K562 (cell line): ENCODE measurements at regions not wholly inside any gene's neighbourhood (a gene's known extent, or its start where the extent isn't known, plus 50 kb on each side); places are given as distances from the start of the nearest gene placed in this dataset.

ENCODE experiments used
- ATAC-seq: fragments of 200-7000 bp; cut with Tn5 transposase; 3 replicates; pipeline ENCODE4 v1.9.1; 2020; ENCODE audit warnings: moderate library complexity
- BruUV-seq: library from RNA; stranded (reverse); fragments of 400-500 nt; replicated peaks from 2 replicates; lab custom pipeline; 2021; lab: Mats Ljungman, UMichigan
- CTCF ChIA-PET: fragments of 300-600 bp; formaldehyde crosslinking; extraction: SDS; loops from one replicate; lab custom pipeline; 2021; ENCODE audit warnings: low intra/inter-chr PET ratio; lab: Yijun Ruan, JAX
- POLR2A ChIA-PET: fragments of 300-600, 350-650 bp; sonication (Branson Sonifier 250); formaldehyde crosslinking; extraction: SDS; loops from one replicate; lab custom pipeline; 2021; ENCODE audit warnings: antibody characterized with exemption, inconsistent platforms; lab: Yijun Ruan, JAX
- DNase-seq, 4 experiments: peaks; one replicate each; pipeline versions ENCODE4 v3.0.0 to v3.0.0-alpha.2; 2011 to 2018; ENCODE audit warnings: low spot score in 3 of 4, mixed read lengths in 3 of 4; ENCODE audit errors: extremely low read depth in 1 of 4
- FAIRE-seq: peaks from 2 replicates; lab custom pipeline; 2011; peaks lifted over from hg19 to GRCh38; lab: Jason Lieb, UNC
- H2AFZ ChIP-seq: 2 replicates; pipeline ENCODE4 v1.6.0; 2011; ENCODE audit warnings: low read depth, low read length, control low read depth, inconsistent platforms
- H3K27ac ChIP-seq: fragments of 200-600 bp; 3 replicates; pipeline ENCODE4 v1.8.0; 2011; ENCODE audit warnings: low read depth, mild to moderate bottlenecking, control low read depth, inconsistent platforms, low read length, moderate library complexity, mixed read lengths; ENCODE audit errors: extremely low read depth
- H3K27me3 ChIP-seq, 2 experiments: fragments of 300-600 bp in 1 of 2; 2 replicates in 1 of 2; 3 replicates in 1 of 2; pipeline versions ENCODE4 v1.6.0 to v1.8.0; 2011; ENCODE audit warnings: inconsistent platforms in 2 of 2, low read length in 2 of 2, mild to moderate bottlenecking in 1 of 2, mixed read lengths in 1 of 2, moderate library complexity in 1 of 2; ENCODE audit not compliant: control insufficient read depth in 2 of 2, insufficient read depth in 2 of 2
- H3K36me3 ChIP-seq: fragments of 300-600 bp; 3 replicates; pipeline ENCODE4 v1.8.0; 2011; ENCODE audit warnings: mild to moderate bottlenecking, low read length, inconsistent platforms; ENCODE audit not compliant: control insufficient read depth, insufficient read depth
- H3K4me1 ChIP-seq, 2 experiments: fragments of 200-600 bp in 1 of 2; replicated peaks in 1 of 2; 2 replicates in 1 of 2; 3 replicates in 1 of 2; pipeline versions ENCODE4 v1.5.1 to v1.8.0; 2011; ENCODE audit warnings: inconsistent platforms in 2 of 2, low read length in 2 of 2, mild to moderate bottlenecking in 1 of 2, mixed read lengths in 1 of 2, moderate library complexity in 1 of 2; ENCODE audit not compliant: control insufficient read depth in 2 of 2, insufficient read depth in 2 of 2
- H3K4me2 ChIP-seq: 2 replicates; pipeline ENCODE4 v1.6.1; 2011; ENCODE audit warnings: low read length, control low read depth, inconsistent platforms, mixed read lengths; ENCODE audit not compliant: insufficient read depth
- H3K4me3 ChIP-seq: fragments of 200-600 bp; sonication (generic), shearing (Covaris generic); 2 replicates; pipeline ENCODE4 v1.5.1; 2016; ENCODE audit warnings: control low read depth, inconsistent platforms
- H3K79me2 ChIP-seq: fragments of 200-600 bp; 3 replicates; pipeline ENCODE4 v1.8.0; 2011; ENCODE audit warnings: low read length, inconsistent platforms; ENCODE audit not compliant: control insufficient read depth, insufficient read depth
- H3K9ac ChIP-seq, 2 experiments: 2 replicates each; pipeline versions ENCODE4 v1.6.0 to v1.6.1; 2011; ENCODE audit warnings: low read depth in 2 of 2, low read length in 2 of 2, control low read depth in 1 of 2, inconsistent platforms in 1 of 2, mild to moderate bottlenecking in 1 of 2, mixed read lengths in 1 of 2; ENCODE audit not compliant: insufficient read depth in 1 of 2
- H3K9me1 ChIP-seq: one replicate; pipeline ENCODE4 v1.6.0; 2011; ENCODE audit warnings: inconsistent platforms, mild to moderate bottlenecking, low read length, moderate library complexity; ENCODE audit not compliant: control insufficient read depth, insufficient read depth
- H3K9me3 ChIP-seq: replicated peaks from 2 replicates; pipeline ENCODE4 v1.5.1; 2011; ENCODE audit warnings: low read depth, low read length, inconsistent platforms; ENCODE audit not compliant: control insufficient read depth, insufficient read depth
- H4K20me1 ChIP-seq: replicated peaks from 2 replicates; pipeline ENCODE4 v1.6.1; 2011; ENCODE audit warnings: low read length, inconsistent platforms, mixed read lengths; ENCODE audit not compliant: control insufficient read depth, insufficient read depth
- CBFB ChIP-seq: sonication (generic); formaldehyde crosslinking; IDR thresholded peaks from 2 replicates; pipeline ENCODE4 v1.4.0; 2020; ENCODE audit warnings: mild to moderate bottlenecking, missing genetic modification reagents
- CHD7 ChIP-seq: fragments of 200-600 bp; sonication (generic); IDR thresholded peaks from one replicate; pipeline ENCODE4 v1.6.1; 2012; ENCODE audit warnings: mild to moderate bottlenecking, low read depth, low read length, inconsistent platforms
- FOXA1 ChIP-seq: fragments of 450-650 bp; IDR thresholded peaks from 2 replicates; pipeline ENCODE4 v1.6.1; 2016; ENCODE audit warnings: mild to moderate bottlenecking, borderline replicate concordance
- JUN ChIP-seq, 2 experiments: sonication (generic) in 1 of 2; formaldehyde crosslinking in 1 of 2; IDR thresholded peaks; 2 replicates each; pipeline versions ENCODE4 v1.6.1 to v1.8.0; 2012 to 2022; ENCODE audit warnings: borderline replicate concordance in 2 of 2, mild to moderate bottlenecking in 2 of 2, improper control_type of control experiment in 1 of 2, low read depth in 1 of 2, low read length in 1 of 2, missing genetic modification reagents in 1 of 2
- PTBP1 ChIP-seq: fragments of 200-400 bp; formaldehyde crosslinking; IDR thresholded peaks from 2 replicates; pipeline ENCODE4 v1.6.1; 2017; ENCODE audit warnings: low read depth, low read length
- RBM39 ChIP-seq: fragments of 200-400 bp; formaldehyde crosslinking; optimal IDR thresholded peaks from 2 replicates; pipeline ENCODE3; 2018; ENCODE audit warnings: low read depth, low read length
- ZBTB17 ChIP-seq: fragments of 450-650 bp; formaldehyde crosslinking; IDR thresholded peaks from 2 replicates; pipeline ENCODE4 v1.4.0; 2020; ENCODE audit warnings: mild to moderate bottlenecking
- ZNF512 ChIP-seq: IDR thresholded peaks from 2 replicates; pipeline ENCODE4 v1.6.1; 2016; ENCODE audit warnings: missing genetic modification characterization, missing compliant biosample characterization
- WGBS: fragments of 100-300 bp; shearing (Covaris generic); methylation state at CpG from one replicate; pipeline ENCODE4 v1.1.6; 2016; ENCODE audit warnings: low coverage, mixed read lengths; ENCODE audit not compliant: insufficient coverage; ENCODE audit errors: missing lambda C conversion rate; 5-methylcytosine and 5-hydroxymethylcytosine counted together
- in situ Hi-C: fragments of 300-500 bp; cut with MboI; formaldehyde crosslinking; loops from 4 replicates; pipeline ENCODE4 v1.15.0; 2018; ENCODE audit warnings: inconsistent platforms, mixed read lengths
- intact Hi-C: fragments of 100-400 bp; cut with micrococcal nuclease; formaldehyde crosslinking; loops from 2 replicates; pipeline ENCODE4 v1.14.2; 2022

- no peak overlapping the region for H3K4me2 ChIP-seq
- DNase-seq (no peak), FAIRE-seq (no peak), ATAC-seq (no peak)
- in situ Hi-C loops (no loop called here), intact Hi-C loops (no loop called here)
- 0% methylated on average over 1 of the region's 1 CpG for WGBS
- H3K9me3 ChIP-seq: no peaks in the 10 kb centered on the region
- TF ChIP-seq RBM39: no peak
- TF ChIP-seq ZBTB17 (CRISPR knock-in tag): no peak
- no peak for TF ChIP-seq JUN (IDR thresholded peaks at IDR 0.05; ENCODE audit: borderline replicate concordance, low read depth, low read length)
- no peak for TF ChIP-seq JUN (CRISPR knock-in tag; IDR thresholded peaks at IDR 0.05; ENCODE audit: borderline replicate concordance)
- no peak for TF ChIP-seq PTBP1
- no peak for TF ChIP-seq ZNF512 (tag)
- no peak for TF ChIP-seq CBFB
- no peak for TF ChIP-seq CHD7
- TF ChIP-seq FOXA1: no peak
- H3K27ac ChIP-seq: no peak overlapping the region
- no TSS peak for BruUV-seq
- no peaks in the 10 kb centered on the region for H3K4me1 ChIP-seq
- no peaks in the 10 kb centered on the region for H3K79me2 ChIP-seq
- ChIA-PET CTCF (no interaction called here), POLR2A (no interaction called here)
- H3K9me1 ChIP-seq: no peaks in the 10 kb centered on the region
- H3K9ac ChIP-seq: no peak overlapping the region
- H3K4me3 ChIP-seq: no peak overlapping the region
- no peak overlapping the region for H2AFZ ChIP-seq
- H3K36me3 ChIP-seq: no peaks in the 10 kb centered on the region
- peaks cover 0 to 4% of the 10 kb centered on the region in 2 experiments; a peak in 1 of 5 replicates for H3K27me3 ChIP-seq
- no peaks in the 10 kb centered on the region for H4K20me1 ChIP-seq
Measured at GRCh38 chr5:74059706-74060105, 433.7 kb downstream of the ARHGEF28 start.
